Prostate gland (tissue), 2 donors: ENCODE measurements at regions not wholly inside any gene's neighbourhood (a gene's known extent, or its start where the extent isn't known, plus 50 kb on each side); places are given as distances from the start of the nearest gene placed in this dataset.

Source experiments
- POLR2A ChIP-seq: fragments of 450-650 bp; IDR thresholded peaks from one replicate; pipeline ENCODE4 v1.6.1; 2016; ENCODE audit warnings: antibody characterized with exemption, mild to moderate bottlenecking
- POLR2AphosphoS5 ChIP-seq: sonication (generic); formaldehyde crosslinking; IDR thresholded peaks from one replicate; pipeline ENCODE4 v1.6.1; 2017; ENCODE audit warnings: antibody characterized with exemption
- TF ChIP-seq, protein P1 (sequence below), 4 experiments: fragments of 200-600 bp in 2 of 4; fragments of 450-650 bp in 2 of 4; sonication (generic) in 2 of 4; IDR thresholded peaks; 1 replicate in 3 of 4; 2 replicates in 1 of 4; pipeline ENCODE4 v1.5.1; 2016 to 2019; ENCODE audit warnings: antibody characterized with exemption in 4 of 4, mild to moderate bottlenecking in 2 of 4, moderate library complexity in 2 of 4

- TF ChIP-seq, protein P1, sequence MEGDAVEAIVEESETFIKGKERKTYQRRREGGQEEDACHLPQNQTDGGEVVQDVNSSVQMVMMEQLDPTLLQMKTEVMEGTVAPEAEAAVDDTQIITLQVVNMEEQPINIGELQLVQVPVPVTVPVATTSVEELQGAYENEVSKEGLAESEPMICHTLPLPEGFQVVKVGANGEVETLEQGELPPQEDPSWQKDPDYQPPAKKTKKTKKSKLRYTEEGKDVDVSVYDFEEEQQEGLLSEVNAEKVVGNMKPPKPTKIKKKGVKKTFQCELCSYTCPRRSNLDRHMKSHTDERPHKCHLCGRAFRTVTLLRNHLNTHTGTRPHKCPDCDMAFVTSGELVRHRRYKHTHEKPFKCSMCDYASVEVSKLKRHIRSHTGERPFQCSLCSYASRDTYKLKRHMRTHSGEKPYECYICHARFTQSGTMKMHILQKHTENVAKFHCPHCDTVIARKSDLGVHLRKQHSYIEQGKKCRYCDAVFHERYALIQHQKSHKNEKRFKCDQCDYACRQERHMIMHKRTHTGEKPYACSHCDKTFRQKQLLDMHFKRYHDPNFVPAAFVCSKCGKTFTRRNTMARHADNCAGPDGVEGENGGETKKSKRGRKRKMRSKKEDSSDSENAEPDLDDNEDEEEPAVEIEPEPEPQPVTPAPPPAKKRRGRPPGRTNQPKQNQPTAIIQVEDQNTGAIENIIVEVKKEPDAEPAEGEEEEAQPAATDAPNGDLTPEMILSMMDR (IDR thresholded peaks at IDR 0.05): no peak
- TF ChIP-seq POLR2AphosphoS5 (no peak), POLR2A (no peak)
Observed at GRCh38 chr9:104329245-104329644, 174.8 kb upstream of the OR13F1 start.
